Stimulated activated CD4-positive, alpha-beta T cell treated with anti-CD3 and anti-CD28 coated beads, Interleukin-4, amount 100 ng/mL, for 48 hours (primary cell): ENCODE measurements at regions not wholly inside any gene's neighbourhood (a gene's known extent, or its start where the extent isn't known, plus 50 kb on each side); places are given as distances from the start of the nearest gene placed in this dataset.
"Not testable (repeated sequence)": the region's sequence is repeated elsewhere in the genome, so short reads cannot be mapped to it uniquely, and the experiment has no call there.

Source experiments
- DNase-seq, 2 donors: peaks; one replicate each; pipeline ENCODE4 v3.0.0-alpha.2; 2020; ENCODE audit warnings: low read depth in 2 of 2

- DNase-seq, result no peak
Observed at GRCh38 chr4:130753926-130754325, 1658.0 kb downstream of the C4orf33 start.

- DNase-seq, result no peak
Observed at GRCh38 chr4:130760246-130760645, 1664.3 kb downstream of the C4orf33 start.

GRCh38 chr4:130767384-130767783 is 1671.4 kb downstream of the C4orf33 start:
- DNase-seq, result not testable (repeated sequence)

DNA sequence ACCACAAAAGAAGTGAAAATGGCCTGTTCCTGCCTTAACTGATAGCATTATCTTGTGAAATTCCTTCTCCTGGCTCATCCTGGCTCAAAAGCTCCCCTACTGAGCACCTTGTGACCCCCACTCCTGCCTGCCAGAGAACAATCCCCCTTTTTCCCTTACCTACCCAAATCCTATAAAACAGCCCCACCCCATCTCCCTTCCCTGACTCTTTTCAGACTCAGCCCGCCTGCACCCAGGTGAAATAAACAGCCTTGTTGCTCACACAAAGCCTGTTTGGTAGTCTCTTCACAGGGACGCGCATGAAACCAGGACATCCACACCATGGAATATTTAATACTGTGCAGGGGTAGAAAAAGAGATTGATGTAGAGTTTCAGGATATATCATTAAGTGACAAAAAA is 1677.0 kb downstream of the C4orf33 start:
- DNase-seq, result not testable (repeated sequence)

- DNase-seq, result no peak
Observed at GRCh38 chr4:130808492-130808891, 1712.5 kb downstream of the C4orf33 start.

DNA sequence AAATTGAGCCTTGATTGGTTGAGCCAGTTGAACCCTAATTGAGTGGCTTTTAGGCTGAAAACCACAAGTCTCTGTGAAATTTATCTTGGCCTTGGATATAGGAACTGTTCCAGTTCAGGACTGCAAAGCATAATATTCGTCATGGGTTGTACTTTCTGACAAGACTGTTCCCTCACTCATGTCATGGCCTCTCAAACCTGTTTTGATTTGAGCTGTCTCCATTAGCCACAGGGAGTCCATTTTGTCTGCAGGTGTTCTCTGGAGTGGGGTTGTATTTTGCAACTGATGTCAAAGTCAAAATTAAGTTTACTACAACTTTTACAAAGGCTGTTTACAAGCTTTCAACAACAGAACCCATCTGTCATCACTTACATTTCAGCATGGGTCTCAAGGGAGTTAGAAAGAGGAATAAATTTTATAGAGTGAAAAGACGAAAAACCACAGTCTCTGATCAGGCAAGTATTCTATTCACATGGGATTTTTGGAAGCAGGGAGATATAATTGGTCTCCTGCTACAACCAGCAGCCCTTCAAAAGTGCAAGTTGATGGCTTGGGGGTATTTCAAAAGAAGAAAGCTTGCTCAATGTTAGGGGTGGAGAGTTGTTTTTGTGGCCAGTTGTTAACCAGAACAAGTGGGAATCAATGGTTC is 1716.3 kb downstream of the C4orf33 start:
- DNase-seq, result no peak

DNA sequence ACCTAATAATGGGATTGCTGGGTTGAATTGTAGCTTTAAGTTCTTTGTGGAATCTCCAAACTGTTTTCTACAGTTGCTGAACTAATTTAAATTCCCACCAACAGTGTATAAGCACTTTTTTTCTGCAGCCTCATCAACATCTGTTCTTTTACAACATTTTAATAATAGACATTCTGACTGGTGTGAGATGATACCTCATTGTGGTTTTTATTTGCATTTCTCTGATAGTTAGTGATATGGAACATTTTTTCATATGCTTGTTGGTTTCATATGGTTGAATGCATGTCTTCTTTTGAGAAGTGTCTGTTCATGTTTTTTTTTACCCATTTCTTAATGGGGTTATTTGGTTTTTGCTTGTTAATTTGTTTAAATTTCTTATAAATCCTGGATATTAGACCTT is 1718.9 kb downstream of the C4orf33 start:
- no peak for DNase-seq

GRCh38 chr4:130820448-130820847 is 1724.5 kb downstream of the C4orf33 start:
- DNase-seq, result no peak

DNA sequence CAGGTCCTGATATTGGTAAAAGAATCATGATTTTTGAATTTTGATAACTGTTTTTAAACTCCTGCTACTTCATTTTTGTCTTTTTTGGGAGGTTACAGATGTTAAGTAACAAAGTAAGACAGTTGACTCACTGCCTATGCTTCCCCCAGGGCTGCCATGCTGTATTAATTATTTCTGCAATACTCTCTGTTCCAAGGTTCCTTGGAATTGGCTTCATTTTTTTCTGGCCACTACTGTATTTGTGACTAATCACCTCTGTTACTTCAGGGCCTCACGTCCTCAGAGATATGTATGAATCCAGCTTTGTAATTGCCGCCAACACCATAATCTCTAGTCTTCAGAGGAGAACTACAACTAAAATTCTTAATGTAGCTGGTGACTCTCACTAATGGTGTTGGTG is 1729.3 kb downstream of the C4orf33 start:
- no peak for DNase-seq

GRCh38 chr4:130850019-130850524 is 1754.1 kb downstream of the C4orf33 start:
- DNase-seq, result no peak

GRCh38 chr4:130851107-130851506 is 1755.2 kb downstream of the C4orf33 start:
- no peak for DNase-seq

DNA sequence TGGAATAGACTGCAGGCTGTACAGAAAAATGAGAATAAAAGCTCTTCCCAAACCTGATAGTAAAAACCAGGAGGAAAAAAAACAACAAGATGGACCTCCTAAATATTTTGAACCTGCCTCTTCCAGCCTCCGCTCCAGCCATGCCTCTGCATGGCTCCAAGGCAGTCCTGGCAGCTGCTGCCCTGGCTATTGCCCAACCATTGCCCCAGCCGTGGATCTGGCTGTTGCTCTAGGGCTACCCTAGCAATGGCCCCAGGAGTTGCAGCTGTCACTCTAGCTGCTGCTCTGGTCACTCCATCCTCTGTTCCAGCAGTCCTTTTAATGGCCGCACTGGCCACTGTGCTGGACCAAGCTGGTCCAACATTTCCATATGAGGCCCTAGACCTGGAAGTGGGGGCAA is 1756.0 kb downstream of the C4orf33 start:
- DNase-seq, result no peak

DNA sequence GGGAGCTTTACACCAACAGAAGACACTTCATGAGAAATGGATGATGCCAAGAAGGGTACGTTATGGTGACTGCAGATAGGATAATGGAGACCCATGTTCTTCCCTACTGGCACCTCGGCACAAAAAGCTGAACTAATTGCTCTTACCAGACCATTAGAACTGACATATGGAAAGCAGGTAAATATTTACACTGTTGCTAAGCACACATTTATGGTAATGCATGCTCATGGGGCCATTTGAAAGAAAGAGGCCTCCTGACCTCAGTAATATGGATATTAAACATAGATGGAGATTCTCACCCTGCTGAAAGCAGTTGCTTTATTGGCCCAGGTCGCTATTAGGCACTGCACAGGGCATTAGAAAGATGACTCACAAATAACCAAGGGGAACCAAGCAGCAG is 1759.6 kb downstream of the C4orf33 start:
- no peak for DNase-seq

GRCh38 chr4:130859991-130860390 is 1764.0 kb downstream of the C4orf33 start:
- DNase-seq, result no peak

DNA sequence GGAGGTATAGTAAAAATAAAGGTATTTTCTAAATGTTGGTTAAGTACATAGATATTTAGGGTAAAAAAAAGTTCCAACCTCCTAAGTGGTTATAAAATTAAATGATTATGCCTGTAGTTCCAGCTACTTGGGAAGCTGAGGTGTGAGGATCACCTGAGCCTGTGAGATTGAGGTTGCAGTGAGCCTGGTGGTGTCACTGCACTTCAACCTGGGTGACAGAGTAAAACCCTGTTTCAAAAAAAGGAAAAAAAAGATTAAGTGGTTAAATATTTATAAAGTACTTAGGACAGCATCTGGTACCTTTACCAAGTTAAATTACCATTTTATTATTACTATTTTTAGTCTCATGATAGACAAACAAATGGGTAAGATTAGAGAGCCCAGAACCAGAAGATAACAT is 1801.0 kb downstream of the C4orf33 start:
- DNase-seq, result no peak

GRCh38 chr4:130901321-130901720 is 1805.4 kb downstream of the C4orf33 start:
- no peak for DNase-seq

GRCh38 chr4:130922955-130923354 is 1827.0 kb downstream of the C4orf33 start:
- DNase-seq, result no peak

DNA sequence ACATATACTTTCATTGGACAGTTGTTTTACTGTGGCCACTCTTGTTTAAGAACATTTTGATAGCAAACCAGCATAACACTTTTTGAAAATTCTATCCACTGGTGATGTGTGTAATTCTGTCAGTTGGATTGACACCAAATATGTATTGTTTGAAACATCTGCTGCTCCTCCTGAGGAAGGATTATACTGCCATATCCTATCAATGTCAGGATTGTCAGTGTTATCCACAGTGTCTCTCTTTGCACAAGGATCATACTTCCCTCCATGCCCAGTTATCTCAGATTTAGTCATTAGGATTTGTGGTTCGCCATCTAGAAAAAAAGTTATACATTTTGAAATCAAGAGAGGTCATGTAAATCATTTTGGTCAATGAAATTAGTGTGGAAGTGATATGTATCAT is 1859.6 kb downstream of the C4orf33 start:
- no peak for DNase-seq

- no peak for DNase-seq
Observed at GRCh38 chr4:130985371-130985770, 1889.4 kb downstream of the C4orf33 start.

- no peak for DNase-seq
Observed at GRCh38 chr4:130995988-130996387, 1900.0 kb downstream of the C4orf33 start.

DNA sequence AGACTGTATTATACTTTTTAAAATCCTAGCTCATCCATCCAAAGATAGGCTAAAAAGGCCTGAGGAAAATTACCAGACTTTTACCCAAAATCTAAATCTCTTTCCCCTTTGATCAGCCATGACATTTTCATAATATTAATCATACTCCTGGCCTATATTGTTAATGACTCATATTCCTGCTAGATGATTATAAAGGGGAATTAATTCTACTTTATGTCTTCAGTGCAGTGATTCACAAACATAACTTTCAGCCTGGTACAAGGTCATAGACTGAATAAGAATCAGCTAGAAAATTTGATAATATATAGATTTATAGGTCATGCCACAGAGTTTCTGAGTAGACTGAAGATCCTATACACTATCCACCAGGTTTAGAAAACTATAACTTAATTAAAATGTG is 1905.4 kb downstream of the C4orf33 start:
- DNase-seq, result no peak

- no peak for DNase-seq
Observed at GRCh38 chr4:131002132-131002531, 1906.2 kb downstream of the C4orf33 start.

- DNase-seq, result no peak
Observed at GRCh38 chr4:131006388-131006787, 1910.4 kb downstream of the C4orf33 start.

DNA sequence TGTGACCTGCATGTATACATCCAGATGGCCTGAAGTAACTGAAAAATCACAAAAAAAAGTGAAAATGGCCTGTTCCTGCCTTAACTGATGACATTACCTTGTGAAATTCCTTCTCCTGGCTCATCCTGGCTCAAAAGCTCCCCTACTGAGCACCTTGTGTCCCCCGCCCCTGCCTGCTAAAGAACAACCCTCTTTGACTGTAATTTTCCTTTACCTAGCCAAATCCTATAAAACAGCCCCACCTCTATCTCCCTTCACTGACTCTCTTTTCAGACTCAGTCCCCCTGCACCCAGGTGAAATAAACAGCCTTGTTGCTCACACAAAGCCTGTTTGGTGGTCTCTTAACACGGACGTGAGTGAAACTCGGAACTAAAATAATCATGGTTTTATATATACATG is 1916.0 kb downstream of the C4orf33 start:
- DNase-seq, result not testable (repeated sequence)
